GM12872 (cell line): ENCODE measurements at regions not wholly inside any gene's neighbourhood (a gene's known extent, or its start where the extent isn't known, plus 50 kb on each side); places are given as distances from the start of the nearest gene placed in this dataset.
A peak's percentile ranks its signal among the peaks of the same experiment; 100 is the strongest.

Experiments used
- TF ChIP-seq, protein P1 (sequence below): IDR thresholded peaks from 3 replicates; pipeline ENCODE4 v1.5.1; 2011; ENCODE audit warnings: low read depth, mild to moderate bottlenecking, low read length, moderate library complexity; ENCODE audit not compliant: insufficient read depth

DNA sequence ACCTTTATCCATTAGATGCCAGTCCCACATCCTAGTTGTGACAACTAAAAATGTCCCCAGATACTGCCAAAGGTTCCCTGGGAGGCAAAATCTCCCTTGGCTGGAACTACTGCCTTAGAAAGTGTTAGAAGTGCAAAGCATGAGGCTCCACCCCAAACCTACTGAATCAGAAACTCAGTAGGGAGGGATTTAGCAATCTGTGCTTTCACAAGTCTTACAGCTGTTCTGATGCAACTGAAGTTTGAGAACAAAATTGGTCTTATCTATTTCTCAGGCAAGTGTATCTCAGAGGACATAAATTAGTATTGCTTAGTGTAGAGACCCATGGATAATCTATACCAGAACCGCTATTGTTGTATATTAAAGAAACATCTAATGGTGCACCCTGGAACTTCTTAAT lies 70.2 kb downstream of the CLDN1 start:
- TF ChIP-seq, protein P1, sequence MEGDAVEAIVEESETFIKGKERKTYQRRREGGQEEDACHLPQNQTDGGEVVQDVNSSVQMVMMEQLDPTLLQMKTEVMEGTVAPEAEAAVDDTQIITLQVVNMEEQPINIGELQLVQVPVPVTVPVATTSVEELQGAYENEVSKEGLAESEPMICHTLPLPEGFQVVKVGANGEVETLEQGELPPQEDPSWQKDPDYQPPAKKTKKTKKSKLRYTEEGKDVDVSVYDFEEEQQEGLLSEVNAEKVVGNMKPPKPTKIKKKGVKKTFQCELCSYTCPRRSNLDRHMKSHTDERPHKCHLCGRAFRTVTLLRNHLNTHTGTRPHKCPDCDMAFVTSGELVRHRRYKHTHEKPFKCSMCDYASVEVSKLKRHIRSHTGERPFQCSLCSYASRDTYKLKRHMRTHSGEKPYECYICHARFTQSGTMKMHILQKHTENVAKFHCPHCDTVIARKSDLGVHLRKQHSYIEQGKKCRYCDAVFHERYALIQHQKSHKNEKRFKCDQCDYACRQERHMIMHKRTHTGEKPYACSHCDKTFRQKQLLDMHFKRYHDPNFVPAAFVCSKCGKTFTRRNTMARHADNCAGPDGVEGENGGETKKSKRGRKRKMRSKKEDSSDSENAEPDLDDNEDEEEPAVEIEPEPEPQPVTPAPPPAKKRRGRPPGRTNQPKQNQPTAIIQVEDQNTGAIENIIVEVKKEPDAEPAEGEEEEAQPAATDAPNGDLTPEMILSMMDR, result no peak

DNA sequence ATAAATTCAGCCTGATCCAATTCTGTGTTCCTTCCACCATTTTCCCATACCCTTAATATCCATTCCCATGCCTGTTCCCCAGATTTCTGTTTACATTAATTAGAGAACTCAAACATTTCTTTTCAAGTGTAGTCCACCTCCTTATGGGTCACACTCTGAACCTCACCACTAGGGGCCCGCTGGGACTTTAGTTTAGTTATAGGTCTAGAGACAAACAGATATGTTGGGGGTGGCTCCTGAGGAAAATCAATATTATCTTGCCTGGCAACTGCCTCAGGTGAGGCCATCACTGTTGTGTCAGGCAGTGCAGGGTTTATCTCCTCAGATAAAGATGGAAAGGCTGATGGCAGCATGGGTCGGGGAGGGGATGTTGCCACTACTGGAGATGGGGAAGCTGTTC lies 72.8 kb downstream of the CLDN1 start:
- TF ChIP-seq, protein P1, result 0 out of 3 replicates have a peak, but pooled peaks have one; percentile 6

DNA sequence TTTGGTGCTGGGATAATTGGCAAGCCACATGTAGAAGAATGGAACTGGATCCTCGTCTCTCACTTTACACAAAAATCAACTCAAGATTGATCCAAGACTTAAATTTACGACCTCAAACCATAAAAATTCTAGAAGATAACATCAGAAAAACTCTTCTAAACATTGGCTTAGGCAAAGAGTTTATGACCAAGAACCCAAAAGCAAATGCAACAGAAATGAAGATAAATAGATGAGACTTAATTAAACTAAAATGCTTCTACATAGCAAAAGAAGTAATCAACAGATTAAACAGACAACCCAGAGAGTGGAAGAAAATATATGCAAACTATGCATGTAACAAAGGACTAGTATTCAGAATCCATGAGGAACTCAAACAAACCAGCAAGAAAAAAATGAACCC lies 80.1 kb downstream of the CLDN1 start:
- TF ChIP-seq, protein P1, result no peak

DNA sequence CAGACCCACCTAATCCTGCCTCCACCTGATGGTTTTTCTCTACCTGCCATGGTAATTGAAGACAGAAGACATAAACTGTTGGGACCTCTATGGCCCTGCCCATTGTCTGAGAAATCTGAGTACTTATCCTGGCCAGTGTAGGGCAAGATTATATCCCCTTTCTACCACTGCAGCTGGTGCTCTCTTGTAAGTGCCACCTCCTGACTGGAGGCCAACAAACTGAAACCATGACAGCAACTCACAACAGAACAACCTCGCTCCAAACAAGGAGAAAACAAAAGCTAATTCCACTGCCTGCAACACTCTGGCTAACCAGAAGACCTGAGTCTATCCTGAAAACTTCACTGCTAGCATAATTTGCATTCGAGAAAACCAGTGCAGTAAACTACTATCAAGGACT lies 82.9 kb downstream of the CLDN1 start:
- TF ChIP-seq, protein P1, result no peak

DNA sequence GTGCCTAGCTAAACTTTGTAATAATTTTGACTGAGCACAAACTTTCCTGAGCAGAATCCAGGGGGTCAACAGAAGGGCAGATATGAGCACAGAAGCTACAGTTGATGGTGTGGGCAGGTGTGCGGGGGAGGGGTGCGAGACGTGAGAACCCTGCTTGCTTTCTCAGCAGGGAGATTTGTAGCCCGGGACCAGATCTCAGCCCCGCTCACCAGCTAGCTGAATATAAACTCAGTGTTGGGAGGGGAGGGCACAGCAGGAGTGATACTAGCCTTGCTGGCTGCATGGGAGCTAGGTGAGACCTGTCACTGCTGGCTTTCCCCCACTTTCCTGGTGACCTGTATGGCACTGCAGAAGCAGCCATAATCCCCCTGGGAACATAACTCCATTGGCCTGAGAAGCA lies 83.4 kb downstream of the CLDN1 start:
- TF ChIP-seq, protein P1, result no peak

DNA sequence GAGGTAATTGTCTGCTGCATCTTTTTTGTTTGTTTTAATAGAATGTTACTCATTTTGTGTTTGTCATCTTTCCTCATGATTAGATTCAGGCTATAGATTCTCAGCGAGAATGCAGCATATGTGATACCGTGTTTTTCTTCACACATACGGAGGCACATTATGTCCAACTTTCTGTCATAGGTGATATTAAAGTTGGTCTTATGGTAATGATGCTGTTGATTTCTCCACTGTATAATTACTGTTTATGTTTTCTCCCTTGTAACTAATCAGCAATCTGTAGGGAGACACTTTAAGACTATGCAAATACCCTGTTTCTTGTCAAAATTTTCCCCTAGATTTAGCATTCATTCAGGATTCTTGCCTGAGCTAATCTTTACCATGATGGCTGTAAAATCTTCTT lies 87.6 kb downstream of the CLDN1 start:
- TF ChIP-seq, protein P1, result no peak

DNA sequence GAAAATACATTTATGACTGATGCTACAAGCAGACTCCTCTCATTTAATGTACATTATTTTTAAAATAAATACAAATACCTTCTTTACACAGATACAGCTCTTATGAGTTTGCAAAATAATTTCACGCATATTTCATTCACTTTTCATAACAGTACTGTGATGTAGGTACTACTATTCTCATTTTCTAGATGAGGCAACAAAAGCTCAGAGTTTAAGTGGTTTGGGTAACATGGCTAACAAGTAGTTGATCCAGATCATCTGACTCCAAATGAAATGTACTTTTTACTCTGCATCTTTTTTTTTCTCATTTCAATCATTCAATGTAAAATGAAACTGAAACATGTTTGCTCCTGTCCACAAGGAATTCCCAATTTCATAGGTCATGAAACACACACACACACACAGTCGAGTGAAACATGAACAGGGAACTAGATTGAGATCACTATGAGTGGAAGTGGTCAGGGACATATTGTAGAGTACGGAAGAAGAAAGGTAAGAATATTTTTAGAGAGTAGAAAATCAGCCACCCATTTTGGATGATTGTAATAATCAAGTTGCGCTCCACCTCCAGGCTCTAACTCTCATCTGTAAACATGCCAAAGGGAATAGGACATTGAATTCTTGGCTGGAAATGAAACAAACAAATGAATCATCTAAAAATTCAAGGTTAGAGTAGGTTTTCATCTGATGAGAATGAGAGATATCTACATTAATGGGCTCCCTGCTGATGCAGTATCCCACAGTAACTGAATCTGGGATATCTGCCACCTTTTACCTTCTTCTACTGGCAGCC lies 92.4 kb downstream of the CLDN1 start:
- TF ChIP-seq, protein P1, result no peak
